ENCODE measurements at regions not wholly inside any gene's neighbourhood (a gene's known extent, or its start where the extent isn't known, plus 50 kb on each side); places are given as distances from the start of the nearest gene placed in this dataset.

- TF ChIP-seq FOS (IDR thresholded peaks at IDR 0.05; ENCODE audit: borderline replicate concordance, insufficient read depth, low read length) (no peak), MYC (IDR thresholded peaks at IDR 0.05; ENCODE audit: low read depth, low read length) (no peak), GATA2 (IDR thresholded peaks at IDR 0.05; ENCODE audit: insufficient read depth, insufficient read length, low read depth, low read length) (no peak), POLR2AphosphoS5 (IDR thresholded peaks at IDR 0.05; ENCODE audit: insufficient read depth, low read depth, low read length) (no peak), MAX (IDR thresholded peaks at IDR 0.05; ENCODE audit: insufficient read depth, insufficient read length) (no peak), EZH2 (IDR thresholded peaks at IDR 0.05; ENCODE audit: borderline replicate concordance, low read depth, low read length, severe bottlenecking) (no peak), POLR2A (IDR thresholded peaks at IDR 0.05; ENCODE audit: low read depth, low read length) (no peak), JUN (IDR thresholded peaks at IDR 0.05; ENCODE audit: borderline replicate concordance, insufficient read depth, insufficient read length, low read depth) (no peak), CTCF (IDR thresholded peaks at IDR 0.05; ENCODE audit: extremely low read depth in 1 of 2, insufficient read depth in 1 of 2, low read depth in 1 of 2, low read length in 2 of 2) (no peak)
- no peak for DNase-seq (ENCODE audit: low read depth, low spot score)
- no peaks in the 10 kb centered on the region for H3K36me3 ChIP-seq (ENCODE audit: control insufficient read depth in 2 of 2, extremely low read depth in 1 of 2, insufficient read depth in 2 of 2, low read length in 2 of 2)
- no TSS peak for BruUV-seq (replicated peaks)
- dilution Hi-C loops (cut with MboI; ENCODE audit: extremely low pct_ligation_motif_present, low sequenced_read_pairs) (no loop called here), intact Hi-C loops (cut with micrococcal nuclease) (no loop called here)
- no peaks in the 10 kb centered on the region for H4K20me1 ChIP-seq (replicated peaks; ENCODE audit: control insufficient read depth, extremely low read depth, insufficient read depth, low read length)
- no peak overlapping the region for H3K9ac ChIP-seq (replicated peaks; ENCODE audit: extremely low read depth, insufficient read depth, low read length)
- H3K9me3 ChIP-seq (replicated peaks; ENCODE audit: control insufficient read depth, insufficient read depth, low read length): no peaks in the 10 kb centered on the region
- H3K9me1 ChIP-seq (replicated peaks; ENCODE audit: control insufficient read depth, extremely low read depth, insufficient read depth, low read length): no peaks in the 10 kb centered on the region
- no peak overlapping the region for H3K4me3 ChIP-seq (replicated peaks in 1 of 3; ENCODE audit: insufficient read depth in 1 of 3, low read depth in 1 of 3, low read length in 3 of 3)
- H3K4me1 ChIP-seq (ENCODE audit: control insufficient read depth, extremely low read depth, insufficient read depth, low read length): no peaks in the 10 kb centered on the region
- no peak overlapping the region for H3K4me2 ChIP-seq (ENCODE audit: insufficient read depth, low read length)
- CTCF ChIA-PET: no interaction called here
- H2AFZ ChIP-seq (ENCODE audit: low read depth, low read length): no peak overlapping the region
- no peak overlapping the region for H3K27ac ChIP-seq (ENCODE audit: insufficient read depth, low read depth, low read length)
- POLR2A ChIA-PET: no interaction called here
- no peak for FAIRE-seq
- no peaks in the 10 kb centered on the region for H3K27me3 ChIP-seq (ENCODE audit: control insufficient read depth in 2 of 2, insufficient read depth in 2 of 2, low read length in 2 of 2)
- no peaks in the 10 kb centered on the region for H3K79me2 ChIP-seq (ENCODE audit: control insufficient read depth, insufficient read depth, low read length)
These were observed 1968.7 kb upstream of the FLRT2 start for GRCh38 chr14:83561261-83561660.
